ENCODE measurements at regions not wholly inside any gene's neighbourhood (a gene's known extent, or its start where the extent isn't known, plus 50 kb on each side); places are given as distances from the start of the nearest gene placed in this dataset.

GRCh38 chr3:101995371-101996046, 146.2 kb downstream of the NFKBIZ start:
- Histone ChIP-seq H3K36me3 (ENCODE audit: control insufficient read depth in 4 of 4, insufficient read depth in 4 of 4, low read length in 4 of 4) (no peaks in the 10 kb centered on the region), H3K27me3 (ENCODE audit: control insufficient read depth in 3 of 3, insufficient read depth in 3 of 3, low read length in 2 of 3) (no peaks in the 10 kb centered on the region), H3K27ac (ENCODE audit: low read depth in 1 of 2, low read length in 1 of 2) (no peak overlapping the region), H3K4me3 (no peak overlapping the region), H3K9me3 (ENCODE audit: control insufficient read depth in 4 of 4, insufficient read depth in 3 of 4, low read length in 3 of 4) (no peaks in the 10 kb centered on the region), H3K9ac (ENCODE audit: insufficient read depth in 1 of 2, low read length in 2 of 2) (no peak overlapping the region), H3K4me1 (ENCODE audit: control insufficient read depth in 5 of 5, insufficient read depth in 5 of 5, low read length in 5 of 5) (no peaks in the 10 kb centered on the region)
- no peak for DNase-seq
- ATAC-seq (ENCODE audit: insufficient read depth, low FRiP score): no peak
- WGBS, 2 donors: 60 to 85% methylated on average over 4 of the region's 4 CpGs
- no peak for TF ChIP-seq CTCF (IDR thresholded peaks at IDR 0.05; ENCODE audit: control extremely low read depth, extremely low read depth)

- Histone ChIP-seq H3K36me3 (ENCODE audit: control insufficient read depth in 4 of 4, insufficient read depth in 4 of 4, low read length in 4 of 4) (no peaks in the 10 kb centered on the region), H3K9me3 (ENCODE audit: control insufficient read depth in 4 of 4, insufficient read depth in 3 of 4, low read length in 3 of 4) (no peaks in the 10 kb centered on the region), H3K27me3 (ENCODE audit: control insufficient read depth in 3 of 3, insufficient read depth in 3 of 3, low read length in 2 of 3) (no peaks in the 10 kb centered on the region), H3K4me1 (ENCODE audit: control insufficient read depth in 5 of 5, insufficient read depth in 5 of 5, low read length in 5 of 5) (no peaks in the 10 kb centered on the region), H3K9ac (ENCODE audit: insufficient read depth in 1 of 2, low read length in 2 of 2) (no peak overlapping the region), H3K27ac (ENCODE audit: low read depth in 1 of 2, low read length in 1 of 2) (no peak overlapping the region), H3K4me3 (no peak overlapping the region)
- WGBS, 2 donors: 91 to 93% methylated on average over 3 of the region's 3 CpGs
- TF ChIP-seq CTCF (IDR thresholded peaks at IDR 0.05; ENCODE audit: control extremely low read depth, extremely low read depth): no peak
- DNase-seq (no peak), ATAC-seq (ENCODE audit: insufficient read depth, low FRiP score) (no peak)
Measured at GRCh38 chr3:101996832-101997231, 147.5 kb downstream of the NFKBIZ start.

DNA sequence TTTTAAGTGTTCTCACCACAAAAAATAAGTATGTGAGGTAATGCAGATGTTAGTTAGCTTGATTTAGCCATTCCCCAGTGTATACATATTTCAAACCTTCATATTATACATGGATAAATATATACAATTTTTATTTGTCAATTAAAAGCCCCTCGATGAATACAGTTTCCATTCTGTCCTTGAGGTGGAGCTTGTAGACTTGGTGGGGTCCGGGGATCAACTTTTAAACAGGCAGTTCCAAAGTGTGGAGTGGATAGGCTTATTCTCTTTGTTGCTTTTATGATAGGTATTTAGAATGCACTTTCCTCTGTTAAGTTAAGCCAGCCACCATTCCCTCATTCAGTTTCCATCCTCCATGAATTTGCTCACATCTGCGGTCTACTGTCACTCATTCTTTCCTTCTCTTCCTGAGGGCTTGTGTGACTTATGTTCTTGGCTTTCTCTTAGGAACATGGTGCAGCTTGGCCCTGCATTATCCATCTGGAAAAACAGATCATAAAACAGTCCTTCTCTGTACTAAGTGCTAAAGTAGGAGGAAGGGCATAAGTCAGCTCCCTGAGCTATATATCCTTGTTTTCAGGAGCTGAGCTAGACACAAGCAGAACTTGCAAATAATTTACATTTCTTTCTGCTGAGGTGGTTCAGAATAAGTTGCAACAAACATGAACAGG, 149.1 kb downstream of the NFKBIZ start:
- ATAC-seq (ENCODE audit: insufficient read depth, low FRiP score) (no peak), DNase-seq (no peak)
- Histone ChIP-seq H3K4me1 (ENCODE audit: control insufficient read depth in 5 of 5, insufficient read depth in 5 of 5, low read length in 5 of 5) (no peaks in the 10 kb centered on the region), H3K9ac (ENCODE audit: insufficient read depth in 1 of 2, low read length in 2 of 2) (no peak overlapping the region), H3K9me3 (ENCODE audit: control insufficient read depth in 4 of 4, insufficient read depth in 3 of 4, low read length in 3 of 4) (no peaks in the 10 kb centered on the region), H3K4me3 (no peak overlapping the region), H3K27ac (ENCODE audit: low read depth in 1 of 2, low read length in 1 of 2) (no peak overlapping the region), H3K27me3 (ENCODE audit: control insufficient read depth in 3 of 3, insufficient read depth in 3 of 3, low read length in 2 of 3) (no peaks in the 10 kb centered on the region), H3K36me3 (ENCODE audit: control insufficient read depth in 4 of 4, insufficient read depth in 4 of 4, low read length in 4 of 4) (no peaks in the 10 kb centered on the region)
- 94 to 95% methylated on average over 3 of the region's 3 CpGs for WGBS, 2 donors
- TF ChIP-seq CTCF (IDR thresholded peaks at IDR 0.05; ENCODE audit: control extremely low read depth, extremely low read depth): no peak

Data from lung (tissue), 11 donors.